ENCODE measurements at regions not wholly inside any gene's neighbourhood (a gene's known extent, or its start where the extent isn't known, plus 50 kb on each side); places are given as distances from the start of the nearest gene placed in this dataset.
"Not testable (repeated sequence)": the region's sequence is repeated elsewhere in the genome, so short reads cannot be mapped to it uniquely, and the experiment has no call there.

GRCh38 chr15:84360902-84361301, 125.3 kb downstream of the GOLGA6L4 start:
- not testable (repeated sequence) for H3K27me3 Mint-ChIP-seq; H3K27ac Mint-ChIP-seq; H3K4me3 Mint-ChIP-seq; H3K9me3 Mint-ChIP-seq; H3K36me3 Mint-ChIP-seq (ENCODE audit: low read depth); H3K4me1 Mint-ChIP-seq (ENCODE audit: low read depth)

GRCh38 chr15:84384421-84384820, 148.8 kb downstream of the GOLGA6L4 start:
- not testable (repeated sequence) for H3K4me3 Mint-ChIP-seq; H3K27ac Mint-ChIP-seq; H3K36me3 Mint-ChIP-seq (ENCODE audit: low read depth); H3K4me1 Mint-ChIP-seq (ENCODE audit: low read depth); H3K9me3 Mint-ChIP-seq
- H3K27me3 Mint-ChIP-seq = peaks cover 14% of the 10 kb centered on the region

- no peak overlapping the region for H3K27ac Mint-ChIP-seq
- H3K27me3 Mint-ChIP-seq = peaks cover 27% of the 10 kb centered on the region
- no peaks in the 10 kb centered on the region for H3K4me1 Mint-ChIP-seq (ENCODE audit: low read depth)
- H3K9me3 Mint-ChIP-seq = no peaks in the 10 kb centered on the region
- H3K4me3 Mint-ChIP-seq = no peak overlapping the region
- no peaks in the 10 kb centered on the region for H3K36me3 Mint-ChIP-seq (ENCODE audit: low read depth)
Measured at GRCh38 chr15:84387086-84387485, 151.5 kb downstream of the GOLGA6L4 start.

DNA sequence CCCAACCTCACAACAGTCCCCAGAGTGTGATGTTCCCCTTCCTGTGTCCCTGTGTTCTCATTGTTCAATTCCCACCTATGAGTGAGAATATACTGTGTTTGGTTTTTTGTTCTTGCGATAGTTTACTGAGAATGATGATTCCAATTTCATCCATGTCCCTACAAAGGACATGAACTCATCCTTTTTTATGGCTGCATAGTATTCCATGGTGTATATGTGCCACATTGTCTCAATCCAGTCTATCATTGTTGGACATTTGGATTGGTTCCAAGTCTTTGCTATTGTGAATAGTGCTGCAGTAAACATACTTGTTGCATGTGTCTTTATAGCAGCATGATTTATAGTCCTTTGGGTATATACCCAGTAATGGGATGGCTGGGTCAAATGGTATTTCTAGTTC, 152.6 kb downstream of the GOLGA6L4 start:
- not testable (repeated sequence) for H3K9me3 Mint-ChIP-seq; H3K27ac Mint-ChIP-seq; H3K36me3 Mint-ChIP-seq (ENCODE audit: low read depth); H3K4me1 Mint-ChIP-seq (ENCODE audit: low read depth); H3K4me3 Mint-ChIP-seq
- H3K27me3 Mint-ChIP-seq = peaks cover 27% of the 10 kb centered on the region

- H3K9me3 Mint-ChIP-seq; H3K36me3 Mint-ChIP-seq (ENCODE audit: low read depth); H3K27ac Mint-ChIP-seq; H3K4me1 Mint-ChIP-seq (ENCODE audit: low read depth); H3K4me3 Mint-ChIP-seq: not testable (repeated sequence)
- H3K27me3 Mint-ChIP-seq = peaks cover 28% of the 10 kb centered on the region
Measured at GRCh38 chr15:84388638-84389037, 153.1 kb downstream of the GOLGA6L4 start.

- H3K9me3 Mint-ChIP-seq; H3K36me3 Mint-ChIP-seq (ENCODE audit: low read depth): not testable (repeated sequence)
Measured at GRCh38 chr15:84390324-84390723, 154.8 kb downstream of the GOLGA6L4 start.

GRCh38 chr15:84391191-84391590, 155.6 kb downstream of the GOLGA6L4 start:
- Mint-ChIP-seq H3K9me3 (no peaks in the 10 kb centered on the region), H3K27me3 (peaks cover 25% of the 10 kb centered on the region), H3K36me3 (ENCODE audit: low read depth) (no peaks in the 10 kb centered on the region), H3K27ac (no peak overlapping the region), H3K4me1 (ENCODE audit: low read depth) (no peaks in the 10 kb centered on the region), H3K4me3 (no peak overlapping the region)

More at GRCh38 chr15:84390324-84390723, 154.8 kb downstream of the GOLGA6L4 start:
- not testable (repeated sequence) for H3K4me3 Mint-ChIP-seq; H3K27ac Mint-ChIP-seq; H3K4me1 Mint-ChIP-seq (ENCODE audit: low read depth)
- peaks cover 25% of the 10 kb centered on the region for H3K27me3 Mint-ChIP-seq

DNA sequence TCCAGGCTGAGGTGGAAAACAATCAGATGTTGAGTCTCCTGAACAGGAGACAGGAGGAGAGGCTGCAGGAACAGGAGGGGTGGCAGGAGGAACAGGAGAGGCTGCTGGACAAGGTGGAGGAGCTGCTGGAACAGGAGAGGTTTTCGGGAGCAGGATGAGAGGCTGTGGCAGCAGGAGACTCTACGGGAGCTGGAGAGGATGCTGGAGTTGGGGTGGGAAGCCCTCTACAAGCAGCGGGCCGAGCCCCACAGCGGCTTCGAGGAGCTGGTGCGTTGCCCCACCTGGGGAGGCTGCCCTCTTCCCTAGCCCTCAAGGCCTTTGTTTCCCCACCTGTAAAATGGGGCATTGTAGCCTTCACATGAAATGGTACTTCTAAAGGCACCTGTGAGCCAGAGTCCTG, 156.4 kb downstream of the GOLGA6L4 start:
- not testable (repeated sequence) for H3K27ac Mint-ChIP-seq; H3K9me3 Mint-ChIP-seq; H3K4me1 Mint-ChIP-seq (ENCODE audit: low read depth); H3K4me3 Mint-ChIP-seq; H3K36me3 Mint-ChIP-seq (ENCODE audit: low read depth)
- peaks cover 25% of the 10 kb centered on the region for H3K27me3 Mint-ChIP-seq

DNA sequence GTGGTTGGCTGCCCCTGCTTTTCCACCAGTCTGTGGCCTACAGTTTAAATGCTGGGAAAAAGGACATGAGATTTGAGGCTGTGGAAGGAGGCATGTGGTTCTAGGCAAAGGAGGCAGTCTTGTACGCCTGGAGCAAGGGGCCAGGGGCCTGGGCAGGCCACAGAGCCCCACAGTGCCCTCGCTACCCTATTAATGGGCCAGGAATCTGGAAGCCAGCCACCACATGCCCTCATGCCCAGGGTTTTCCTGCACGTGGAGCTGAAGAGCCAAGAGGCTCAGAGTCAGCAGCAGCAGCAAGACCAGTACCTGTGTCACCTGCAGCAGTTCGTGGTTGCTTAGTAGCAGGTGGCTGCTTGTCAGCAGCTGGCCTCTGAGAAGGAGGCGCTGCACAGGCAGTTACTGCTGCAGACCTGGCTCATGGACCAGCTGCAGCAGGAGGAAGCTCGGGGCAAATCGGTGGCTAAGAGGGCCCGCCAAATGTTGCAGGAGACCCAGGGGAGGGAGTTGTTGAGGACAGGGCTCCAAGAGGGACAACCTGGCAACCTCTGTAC, 157.9 kb downstream of the GOLGA6L4 start:
- not testable (repeated sequence) for H3K4me1 Mint-ChIP-seq (ENCODE audit: low read depth); H3K9me3 Mint-ChIP-seq; H3K27ac Mint-ChIP-seq; H3K36me3 Mint-ChIP-seq (ENCODE audit: low read depth); H3K4me3 Mint-ChIP-seq
- peaks cover 24% of the 10 kb centered on the region for H3K27me3 Mint-ChIP-seq

GRCh38 chr15:84393966-84394365, 158.4 kb downstream of the GOLGA6L4 start:
- H3K9me3 Mint-ChIP-seq; H3K4me3 Mint-ChIP-seq; H3K27ac Mint-ChIP-seq; H3K36me3 Mint-ChIP-seq (ENCODE audit: low read depth); H3K4me1 Mint-ChIP-seq (ENCODE audit: low read depth): not testable (repeated sequence)
- H3K27me3 Mint-ChIP-seq = peaks cover 21% of the 10 kb centered on the region

DNA sequence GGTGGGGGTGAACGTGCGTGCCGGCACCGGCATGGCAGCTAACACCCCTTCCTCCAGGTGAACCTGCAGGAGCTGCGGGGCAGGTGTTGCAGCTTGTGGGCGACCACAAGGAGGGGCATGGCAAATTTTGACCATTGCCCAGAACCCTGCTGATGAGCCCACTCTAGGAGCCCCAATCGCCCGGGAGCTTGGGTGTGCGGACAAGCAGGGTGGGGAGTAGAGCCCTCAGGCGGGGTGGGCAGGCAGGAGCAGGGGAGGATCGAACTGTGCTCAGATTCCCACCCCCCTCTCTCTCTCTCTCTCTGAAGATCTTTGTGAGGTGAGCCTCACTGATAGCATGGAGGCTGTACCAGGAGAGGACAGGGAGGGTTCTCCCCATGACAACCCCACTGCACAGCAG, 159.8 kb downstream of the GOLGA6L4 start:
- H3K36me3 Mint-ChIP-seq (ENCODE audit: low read depth); H3K9me3 Mint-ChIP-seq; H3K4me1 Mint-ChIP-seq (ENCODE audit: low read depth); H3K4me3 Mint-ChIP-seq; H3K27ac Mint-ChIP-seq: not testable (repeated sequence)
- peaks cover 12% of the 10 kb centered on the region for H3K27me3 Mint-ChIP-seq

DNA sequence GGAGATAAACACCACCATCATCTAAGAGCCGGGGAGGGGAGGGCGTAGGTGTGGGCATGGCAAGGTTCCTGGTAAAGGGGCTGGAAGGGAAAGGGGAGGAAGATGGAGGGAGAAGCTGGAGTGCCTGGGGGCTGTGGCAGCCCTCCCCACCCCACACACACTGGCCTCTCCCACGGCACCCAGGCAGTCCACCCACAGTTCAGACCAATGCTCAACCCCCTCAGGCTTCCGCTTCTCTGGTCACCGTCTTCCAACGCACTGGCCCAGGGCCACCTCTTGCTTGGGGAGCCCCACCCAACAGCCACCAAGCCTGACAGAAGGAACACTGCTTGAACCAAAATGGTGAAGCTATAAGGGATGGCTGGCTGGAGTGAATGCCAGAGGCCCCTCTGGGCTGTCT, 160.3 kb downstream of the GOLGA6L4 start:
- H3K4me3 Mint-ChIP-seq; H3K4me1 Mint-ChIP-seq (ENCODE audit: low read depth); H3K9me3 Mint-ChIP-seq; H3K36me3 Mint-ChIP-seq (ENCODE audit: low read depth); H3K27ac Mint-ChIP-seq: not testable (repeated sequence)
- peaks cover 12% of the 10 kb centered on the region for H3K27me3 Mint-ChIP-seq

DNA sequence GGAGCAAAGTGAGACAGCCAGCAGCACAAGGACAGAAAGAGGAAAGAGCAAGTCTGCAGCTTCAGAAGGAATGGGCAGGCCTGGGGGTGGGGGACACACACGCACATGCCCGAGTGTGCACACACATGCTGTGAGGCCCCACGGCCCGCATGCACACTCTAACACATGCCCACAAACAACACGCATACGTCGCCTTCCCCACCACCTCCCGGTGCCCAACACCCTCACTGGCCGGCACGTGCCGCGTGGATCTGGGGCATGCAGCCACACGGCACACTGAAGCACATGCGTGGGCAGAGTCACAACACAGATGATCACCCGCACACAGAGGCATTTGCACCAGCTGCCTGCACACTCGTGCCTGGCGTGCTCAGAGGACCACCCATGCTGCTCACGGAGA, 161.5 kb downstream of the GOLGA6L4 start:
- H3K27ac Mint-ChIP-seq; H3K4me3 Mint-ChIP-seq; H3K4me1 Mint-ChIP-seq (ENCODE audit: low read depth); H3K27me3 Mint-ChIP-seq; H3K36me3 Mint-ChIP-seq (ENCODE audit: low read depth); H3K9me3 Mint-ChIP-seq: not testable (repeated sequence)

DNA sequence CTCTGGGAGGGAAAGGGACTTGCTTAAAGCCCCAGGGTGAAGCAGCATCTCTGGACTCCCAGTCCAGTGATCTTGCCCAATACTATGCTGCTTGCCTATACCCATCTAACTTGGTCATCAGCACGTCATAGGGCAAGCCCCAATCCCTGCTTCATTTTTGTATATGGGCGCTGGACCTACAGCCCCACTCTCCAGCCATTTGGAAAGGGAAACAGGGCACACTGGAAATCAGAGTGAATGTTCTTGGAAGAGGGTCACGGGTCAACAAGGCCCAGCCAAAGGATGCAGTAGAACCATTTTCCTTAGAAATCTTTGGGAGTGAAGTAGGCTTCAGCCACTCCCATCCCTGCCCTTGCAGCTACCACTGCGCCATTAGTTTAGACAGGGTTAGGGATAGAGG, 162.5 kb downstream of the GOLGA6L4 start:
- peak overlapping the region; percentile 41 for H3K27ac Mint-ChIP-seq
- H3K27me3 Mint-ChIP-seq, H3K4me3 Mint-ChIP-seq: not testable (repeated sequence)

DNA sequence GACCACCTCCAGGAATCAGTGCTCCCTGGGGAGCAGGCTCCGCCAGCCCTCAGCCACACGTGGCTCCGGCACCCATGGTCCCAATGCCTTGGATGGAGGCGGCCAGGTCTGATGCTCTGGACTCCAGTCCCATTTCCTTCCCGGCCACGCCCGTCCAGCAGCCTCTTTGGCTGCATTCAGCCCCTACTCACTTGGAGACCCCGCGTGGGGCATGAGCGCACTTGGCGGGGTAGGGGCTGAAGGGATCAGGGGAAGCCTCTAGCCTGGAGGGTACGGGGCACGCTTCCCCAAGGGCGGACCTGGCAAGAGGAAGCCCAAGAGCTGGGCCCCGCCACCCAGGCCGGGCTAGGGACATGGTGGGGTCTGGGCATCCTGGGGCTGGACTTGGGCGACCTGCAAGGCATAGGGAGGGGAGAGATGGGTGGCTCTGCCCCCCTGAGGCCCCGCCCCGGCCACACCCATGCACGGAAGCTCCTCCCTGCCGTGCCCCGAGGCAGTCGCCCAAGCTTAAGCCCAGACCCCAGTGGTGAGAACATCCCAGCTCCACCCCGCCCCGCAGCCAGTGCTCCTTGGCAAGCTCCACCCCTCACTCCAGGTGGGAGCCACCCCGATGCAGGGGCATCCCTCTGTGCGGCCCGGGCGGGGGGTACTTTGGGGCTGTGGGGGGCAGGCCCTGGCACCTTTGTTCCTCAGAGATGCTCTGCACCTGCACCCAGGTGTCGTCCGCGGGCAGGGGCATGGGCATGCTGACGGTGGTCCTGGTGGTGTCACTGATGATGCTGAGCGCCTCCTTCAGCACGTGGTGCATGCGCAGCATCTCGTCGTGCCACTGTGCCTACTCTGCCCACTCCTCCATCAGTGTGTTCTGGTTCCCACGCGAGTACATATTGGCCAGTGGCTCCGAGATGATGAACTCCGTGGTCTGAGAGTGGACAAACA, 163.5 kb downstream of the GOLGA6L4 start:
- no peaks in the 10 kb centered on the region for H3K36me3 Mint-ChIP-seq (ENCODE audit: low read depth)
- H3K4me1 Mint-ChIP-seq (ENCODE audit: low read depth) = no peaks in the 10 kb centered on the region

More for the DNA sequence above, 162.5 kb downstream of the GOLGA6L4 start:
- H3K9me3 Mint-ChIP-seq; H3K36me3 Mint-ChIP-seq (ENCODE audit: low read depth); H3K4me1 Mint-ChIP-seq (ENCODE audit: low read depth): not testable (repeated sequence)

More for the DNA sequence above, 163.5 kb downstream of the GOLGA6L4 start:
- H3K27ac Mint-ChIP-seq = no peak overlapping the region
- peaks cover under 1% of the 10 kb centered on the region for H3K27me3 Mint-ChIP-seq
- H3K9me3 Mint-ChIP-seq = no peaks in the 10 kb centered on the region
- H3K4me3 Mint-ChIP-seq = no peak overlapping the region
